Nephron progenitor cell (in vitro differentiated cells): ENCODE measurements at regions not wholly inside any gene's neighbourhood (a gene's known extent, or its start where the extent isn't known, plus 50 kb on each side); places are given as distances from the start of the nearest gene placed in this dataset.

ENCODE experiments used
- DNase-seq: peaks from one replicate; pipeline ENCODE4 v3.0.0; 2021
- H3K27ac Mint-ChIP-seq: 2 replicates; pipeline ENCODE4 v1.8.0; 2021; ENCODE audit warnings: mild to moderate bottlenecking, moderate library complexity, mixed read lengths
- H3K27me3 Mint-ChIP-seq: 2 replicates; pipeline ENCODE4 v1.8.0; 2021; ENCODE audit warnings: mild to moderate bottlenecking, low read depth, mixed read lengths; ENCODE audit not compliant: poor library complexity
- H3K36me3 Mint-ChIP-seq: 2 replicates; pipeline ENCODE4 v1.8.0; 2021; ENCODE audit warnings: low read depth, mixed read lengths
- H3K4me1 Mint-ChIP-seq: 2 replicates; pipeline ENCODE4 v1.8.0; 2021; ENCODE audit warnings: mixed read lengths
- H3K4me3 Mint-ChIP-seq: 2 replicates; pipeline ENCODE4 v1.8.0; 2021; ENCODE audit warnings: mild to moderate bottlenecking, moderate library complexity, mixed read lengths
- H3K9me3 Mint-ChIP-seq: 2 replicates; pipeline ENCODE4 v1.8.0; 2021; ENCODE audit warnings: mild to moderate bottlenecking, moderate library complexity, mixed read lengths
- CTCF ChIP-seq: fragments of 200-600 bp; sonication (generic); IDR thresholded peaks from 2 replicates; pipeline ENCODE4 v1.5.0; 2021; ENCODE audit warnings: antibody characterized with exemption

DNA sequence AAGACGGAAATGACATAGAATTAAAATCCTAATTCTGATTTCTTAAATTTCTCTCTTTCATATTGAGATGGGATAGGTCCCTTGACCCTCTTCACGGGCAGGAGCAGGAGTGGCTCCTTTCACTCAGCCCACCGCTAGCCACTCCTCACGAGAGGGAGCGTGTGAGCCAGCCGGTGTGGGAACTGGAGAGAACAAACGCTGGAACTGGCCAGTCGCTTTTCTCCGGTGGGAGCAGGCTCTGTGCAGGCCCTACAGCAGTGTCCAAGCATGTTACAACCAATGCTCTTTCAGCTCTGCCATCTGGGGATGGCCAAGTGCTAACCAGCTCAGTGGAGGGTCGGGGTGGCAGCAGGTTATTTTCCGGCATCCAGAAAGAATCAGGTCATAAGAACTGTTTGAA, 815.5 kb upstream of the ADGRL4 start:
- Mint-ChIP-seq H3K27ac (no peak overlapping the region), H3K27me3 (no peaks in the 10 kb centered on the region), H3K36me3 (no peaks in the 10 kb centered on the region), H3K4me3 (no peak overlapping the region), H3K4me1 (no peaks in the 10 kb centered on the region), H3K9me3 (no peaks in the 10 kb centered on the region)
- TF ChIP-seq CTCF = no peak
- no peak for DNase-seq

GRCh38 chr1:79819140-79819539, 812.6 kb upstream of the ADGRL4 start:
- no peak for DNase-seq
- H3K27ac Mint-ChIP-seq = no peak overlapping the region
- no peaks in the 10 kb centered on the region for H3K36me3 Mint-ChIP-seq
- no peaks in the 10 kb centered on the region for H3K9me3 Mint-ChIP-seq
- no peaks in the 10 kb centered on the region for H3K4me1 Mint-ChIP-seq
- TF ChIP-seq CTCF = no peak
- no peak overlapping the region for H3K4me3 Mint-ChIP-seq
- H3K27me3 Mint-ChIP-seq = no peaks in the 10 kb centered on the region

DNA sequence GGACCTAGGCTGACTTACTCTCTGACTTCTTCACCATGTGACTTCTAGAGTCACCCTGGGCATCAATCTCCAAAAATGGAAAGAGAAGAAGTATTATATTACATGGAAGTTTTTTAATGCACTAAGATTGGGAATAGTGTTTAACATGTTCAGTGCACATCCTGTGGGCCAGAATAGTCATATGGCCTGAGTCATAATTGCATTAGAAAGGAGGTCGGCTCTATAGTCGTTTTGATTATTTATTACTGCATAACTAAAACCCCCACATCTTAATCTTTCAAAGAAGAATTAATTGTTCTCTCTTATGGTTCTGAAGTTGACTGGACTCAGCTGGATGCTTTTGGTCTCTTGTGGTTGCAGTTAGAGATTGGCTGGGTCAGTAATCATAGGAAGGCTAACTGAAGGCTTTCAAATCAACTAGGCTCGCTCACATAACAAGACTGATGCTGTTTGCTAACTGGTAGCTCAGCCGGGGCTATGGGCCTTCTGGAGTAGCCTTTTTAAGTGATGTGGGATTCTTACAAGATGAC, 810.6 kb upstream of the ADGRL4 start:
- Mint-ChIP-seq H3K4me1 (no peaks in the 10 kb centered on the region), H3K27me3 (no peaks in the 10 kb centered on the region), H3K9me3 (no peaks in the 10 kb centered on the region), H3K36me3 (no peaks in the 10 kb centered on the region), H3K4me3 (no peak overlapping the region), H3K27ac (no peak overlapping the region)
- no peak for TF ChIP-seq CTCF
- no peak for DNase-seq

DNA sequence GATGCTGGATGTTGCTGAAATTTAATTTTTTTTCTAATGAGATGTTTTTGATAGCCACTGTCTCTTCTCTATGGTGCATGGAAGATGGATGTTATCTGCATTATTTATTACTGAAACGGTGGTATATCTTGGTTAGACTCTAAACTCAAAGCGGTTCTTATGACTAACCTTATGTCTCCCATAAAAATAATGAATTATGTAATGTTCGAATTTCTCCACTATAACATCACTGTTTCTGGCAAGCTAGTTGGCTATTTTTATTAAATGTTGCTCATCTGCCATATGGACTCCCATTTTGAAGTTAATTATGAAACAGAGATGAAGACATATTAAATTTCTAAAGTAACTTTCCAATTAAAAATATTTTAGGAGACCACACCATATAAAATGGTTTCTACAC, 808.6 kb upstream of the ADGRL4 start:
- no peaks in the 10 kb centered on the region for H3K27me3 Mint-ChIP-seq
- H3K4me1 Mint-ChIP-seq = no peaks in the 10 kb centered on the region
- no peaks in the 10 kb centered on the region for H3K36me3 Mint-ChIP-seq
- no peak overlapping the region for H3K4me3 Mint-ChIP-seq
- no peak for DNase-seq
- TF ChIP-seq CTCF = no peak
- no peak overlapping the region for H3K27ac Mint-ChIP-seq
- no peaks in the 10 kb centered on the region for H3K9me3 Mint-ChIP-seq

GRCh38 chr1:79811173-79811572, 804.6 kb upstream of the ADGRL4 start:
- H3K36me3 Mint-ChIP-seq = no peaks in the 10 kb centered on the region

More at GRCh38 chr1:79811173-79811572, 804.6 kb upstream of the ADGRL4 start:
- no peaks in the 10 kb centered on the region for H3K9me3 Mint-ChIP-seq
- no peaks in the 10 kb centered on the region for H3K4me1 Mint-ChIP-seq
- H3K27ac Mint-ChIP-seq = no peak overlapping the region
- no peak overlapping the region for H3K4me3 Mint-ChIP-seq
- H3K27me3 Mint-ChIP-seq = no peaks in the 10 kb centered on the region
- DNase-seq = no peak
- no peak for TF ChIP-seq CTCF
